ENCODE measurements at regions not wholly inside any gene's neighbourhood (a gene's known extent, or its start where the extent isn't known, plus 50 kb on each side); places are given as distances from the start of the nearest gene placed in this dataset.

- no peak overlapping the region for H3K4me3 Mint-ChIP-seq
- no peak for TF ChIP-seq CTCF (IDR thresholded peaks at IDR 0.05; ENCODE audit: unreplicated experiment)
- H3K27me3 Mint-ChIP-seq (ENCODE audit: low read depth): no peaks in the 10 kb centered on the region
- H3K4me1 Mint-ChIP-seq: no peaks in the 10 kb centered on the region
- H3K9me3 Mint-ChIP-seq: peaks cover 4% of the 10 kb centered on the region
- no peak overlapping the region for H3K27ac Mint-ChIP-seq
- H3K36me3 Mint-ChIP-seq: no peaks in the 10 kb centered on the region
- DNase-seq (ENCODE audit: low spot score in 2 of 2, unreplicated experiment in 2 of 2): no peak
Observed at GRCh38 chr2:38491436-38491835, 111.3 kb downstream of the HNRNPLL start.

- no peaks in the 10 kb centered on the region for H3K27me3 Mint-ChIP-seq (ENCODE audit: low read depth)
- H3K9me3 Mint-ChIP-seq: peaks cover 4% of the 10 kb centered on the region
- TF ChIP-seq CTCF (IDR thresholded peaks at IDR 0.05; ENCODE audit: unreplicated experiment): no peak
- DNase-seq (ENCODE audit: low spot score in 2 of 2, unreplicated experiment in 2 of 2): no peak
- no peaks in the 10 kb centered on the region for H3K36me3 Mint-ChIP-seq
- no peak overlapping the region for H3K4me3 Mint-ChIP-seq
- no peaks in the 10 kb centered on the region for H3K4me1 Mint-ChIP-seq
- no peak overlapping the region for H3K27ac Mint-ChIP-seq
Observed at GRCh38 chr2:38489846-38490245, 112.8 kb upstream of the ATL2 start.

GRCh38 chr2:38487852-38488251 is 110.8 kb upstream of the ATL2 start:
- no peak overlapping the region for H3K27ac Mint-ChIP-seq
- no peak for DNase-seq (ENCODE audit: low spot score in 2 of 2, unreplicated experiment in 2 of 2)
- no peaks in the 10 kb centered on the region for H3K9me3 Mint-ChIP-seq
- no peaks in the 10 kb centered on the region for H3K36me3 Mint-ChIP-seq
- H3K4me3 Mint-ChIP-seq: no peak overlapping the region
- H3K4me1 Mint-ChIP-seq: no peaks in the 10 kb centered on the region
- no peaks in the 10 kb centered on the region for H3K27me3 Mint-ChIP-seq (ENCODE audit: low read depth)
- no peak for TF ChIP-seq CTCF (IDR thresholded peaks at IDR 0.05; ENCODE audit: unreplicated experiment)

GRCh38 chr2:38486213-38487026 is 109.3 kb upstream of the ATL2 start:
- DNase-seq (ENCODE audit: low spot score in 2 of 2, unreplicated experiment in 2 of 2): no peak
- Mint-ChIP-seq H3K4me3 (no peak overlapping the region), H3K27me3 (ENCODE audit: low read depth) (no peaks in the 10 kb centered on the region), H3K36me3 (peaks cover 3% of the 10 kb centered on the region), H3K9me3 (peaks cover 4% of the 10 kb centered on the region), H3K4me1 (no peaks in the 10 kb centered on the region), H3K27ac (no peak overlapping the region)
- TF ChIP-seq CTCF (IDR thresholded peaks at IDR 0.05; ENCODE audit: unreplicated experiment): no peak

- Mint-ChIP-seq H3K27me3 (ENCODE audit: low read depth) (no peaks in the 10 kb centered on the region), H3K36me3 (peaks cover 4% of the 10 kb centered on the region), H3K4me1 (no peaks in the 10 kb centered on the region), H3K4me3 (no peak overlapping the region), H3K27ac (no peak overlapping the region), H3K9me3 (peaks cover 8% of the 10 kb centered on the region)
- DNase-seq (ENCODE audit: low spot score in 2 of 2, unreplicated experiment in 2 of 2): no peak
- TF ChIP-seq CTCF (IDR thresholded peaks at IDR 0.05; ENCODE audit: unreplicated experiment): no peak
Observed at GRCh38 chr2:38485734-38486133, 108.7 kb upstream of the ATL2 start.
